AML-193 (cell line): ENCODE measurements at regions not wholly inside any gene's neighbourhood (a gene's known extent, or its start where the extent isn't known, plus 50 kb on each side); places are given as distances from the start of the nearest gene placed in this dataset.
A peak's percentile ranks its signal among the peaks of the same experiment; 100 is the strongest.

Experiments
- DNase-seq, 2 experiments: peaks; one replicate each; lab custom pipeline; 2025; lab: John Stamatoyannopoulos, UW

GRCh38 chr4:122512430-122512829, 55.9 kb upstream of the IL2 start:
- no peak for DNase-seq

GRCh38 chr4:122508083-122508482, 51.6 kb upstream of the IL2 start:
- DNase-seq, result peak; percentile 4 to 6
